ENCODE measurements at regions not wholly inside any gene's neighbourhood (a gene's known extent, or its start where the extent isn't known, plus 50 kb on each side); places are given as distances from the start of the nearest gene placed in this dataset.

DNA sequence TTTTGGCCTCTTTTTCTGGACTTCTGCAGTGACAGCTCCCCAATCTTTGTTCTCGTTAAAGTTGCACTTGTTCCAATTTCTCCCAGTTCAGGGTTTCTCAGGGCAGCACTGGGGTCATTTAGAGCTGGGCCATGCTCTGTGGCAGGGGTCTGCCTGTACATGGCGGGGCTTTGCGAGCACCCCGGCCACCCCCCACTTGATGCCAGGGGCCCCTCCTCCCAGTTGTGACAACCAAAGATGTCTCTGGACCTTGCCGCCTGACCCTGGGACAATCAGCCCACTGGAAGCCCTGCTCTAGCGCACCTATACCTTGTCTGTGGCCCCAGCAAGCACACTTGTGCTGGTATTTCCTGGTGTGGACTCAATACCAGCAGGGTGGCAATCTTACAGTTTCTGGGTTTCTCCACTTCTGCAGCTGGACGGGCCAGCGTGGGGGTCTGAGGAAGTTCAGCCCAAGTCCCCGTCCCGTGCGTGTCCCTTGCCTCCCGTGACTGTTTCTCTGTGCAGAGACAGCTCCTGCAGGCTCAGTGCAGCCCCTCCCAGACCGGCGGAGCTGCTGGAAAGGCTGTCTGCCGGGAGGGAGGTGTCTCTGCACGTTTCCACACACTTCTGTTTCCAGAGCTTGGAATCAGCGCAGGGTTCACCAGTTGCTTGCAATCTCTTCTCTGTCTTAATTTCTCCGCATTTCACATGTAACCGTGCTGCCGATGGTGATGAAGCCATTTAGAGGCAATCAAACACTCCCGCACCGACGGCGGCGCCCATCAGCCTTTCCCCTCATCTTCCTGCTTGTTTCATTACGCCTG, 1328.9 kb downstream of the BRD1 start:
- TF ChIP-seq, protein P1, sequence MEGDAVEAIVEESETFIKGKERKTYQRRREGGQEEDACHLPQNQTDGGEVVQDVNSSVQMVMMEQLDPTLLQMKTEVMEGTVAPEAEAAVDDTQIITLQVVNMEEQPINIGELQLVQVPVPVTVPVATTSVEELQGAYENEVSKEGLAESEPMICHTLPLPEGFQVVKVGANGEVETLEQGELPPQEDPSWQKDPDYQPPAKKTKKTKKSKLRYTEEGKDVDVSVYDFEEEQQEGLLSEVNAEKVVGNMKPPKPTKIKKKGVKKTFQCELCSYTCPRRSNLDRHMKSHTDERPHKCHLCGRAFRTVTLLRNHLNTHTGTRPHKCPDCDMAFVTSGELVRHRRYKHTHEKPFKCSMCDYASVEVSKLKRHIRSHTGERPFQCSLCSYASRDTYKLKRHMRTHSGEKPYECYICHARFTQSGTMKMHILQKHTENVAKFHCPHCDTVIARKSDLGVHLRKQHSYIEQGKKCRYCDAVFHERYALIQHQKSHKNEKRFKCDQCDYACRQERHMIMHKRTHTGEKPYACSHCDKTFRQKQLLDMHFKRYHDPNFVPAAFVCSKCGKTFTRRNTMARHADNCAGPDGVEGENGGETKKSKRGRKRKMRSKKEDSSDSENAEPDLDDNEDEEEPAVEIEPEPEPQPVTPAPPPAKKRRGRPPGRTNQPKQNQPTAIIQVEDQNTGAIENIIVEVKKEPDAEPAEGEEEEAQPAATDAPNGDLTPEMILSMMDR (IDR thresholded peaks at IDR 0.05): no peak
- TF ChIP-seq POLR2A (IDR thresholded peaks at IDR 0.05): no peak

All from esophagus squamous epithelium (tissue), 4 donors.